K562 (cell line): ENCODE measurements at regions not wholly inside any gene's neighbourhood (a gene's known extent, or its start where the extent isn't known, plus 50 kb on each side); places are given as distances from the start of the nearest gene placed in this dataset.

Experiments used
- EHMT2 ChIP-seq: fragments of 450-650 bp; IDR thresholded peaks from 2 replicates; pipeline ENCODE4 v1.6.1; 2018; ENCODE audit warnings: antibody characterized with exemption
- EP400 ChIP-seq: fragments of 450-650 bp; IDR thresholded peaks from 2 replicates; pipeline ENCODE4 v1.6.1; 2017; ENCODE audit warnings: antibody characterized with exemption, mild to moderate bottlenecking, moderate library complexity
- IRF2 ChIP-seq: sonication (generic); formaldehyde crosslinking; IDR thresholded peaks from 2 replicates; pipeline ENCODE4 v1.8.1; 2022; ENCODE audit warnings: mild to moderate bottlenecking, missing genetic modification reagents
- PCBP1 ChIP-seq: fragments of 200-400 bp; formaldehyde crosslinking; IDR thresholded peaks from 2 replicates; pipeline ENCODE4 v1.6.1; 2018; ENCODE audit warnings: mild to moderate bottlenecking, low read depth, low read length; ENCODE audit not compliant: poor library complexity, severe bottlenecking
- RERE ChIP-seq: sonication (generic); formaldehyde crosslinking; IDR thresholded peaks from 2 replicates; pipeline ENCODE4 v1.8.0; 2023; ENCODE audit warnings: missing genetic modification reagents, mild to moderate bottlenecking, borderline replicate concordance
- RHOXF2B ChIP-seq: fragments of 250-450 bp; sonication (Bioruptor Pico); conservative IDR thresholded peaks from 2 replicates; pipeline ENCODE4 v1.5.1; 2021
- U2AF2 ChIP-seq: fragments of 200-400 bp; formaldehyde crosslinking; optimal IDR thresholded peaks from 2 replicates; pipeline ENCODE3; 2017; ENCODE audit warnings: low read depth, mild to moderate bottlenecking, low read length
- ZNF143 ChIP-seq: sonication (generic); formaldehyde crosslinking; IDR thresholded peaks from 2 replicates; pipeline ENCODE4 v1.9.0; 2022; ENCODE audit warnings: mild to moderate bottlenecking, missing genetic modification reagents
- ZNF212 ChIP-seq: fragments of 450-650 bp; formaldehyde crosslinking; IDR thresholded peaks from 2 replicates; pipeline ENCODE4 v1.4.0; 2020; ENCODE audit warnings: mild to moderate bottlenecking
- ZNF507 ChIP-seq: conservative IDR thresholded peaks from 2 replicates; pipeline ENCODE4 v1.6.1; 2017; ENCODE audit warnings: missing genetic modification characterization, missing compliant biosample characterization
- ZZZ3 ChIP-seq: fragments of 450-650 bp; IDR thresholded peaks from 2 replicates; pipeline ENCODE4 v1.6.1; 2016; ENCODE audit warnings: antibody characterized with exemption, mild to moderate bottlenecking, moderate library complexity
- TF ChIP-seq, protein P1 (sequence below), 2 experiments: fragments of 450-650 bp; IDR thresholded peaks; 2 replicates each; pipeline ENCODE4 v1.6.1; 2018; ENCODE audit warnings: mild to moderate bottlenecking in 2 of 2, low read depth in 1 of 2; ENCODE audit not compliant: partially characterized antibody in 2 of 2
- TF ChIP-seq, protein P2 (sequence below): fragments of 200-400 bp; formaldehyde crosslinking; IDR thresholded peaks from 2 replicates; pipeline ENCODE4 v1.6.1; 2017; ENCODE audit warnings: mild to moderate bottlenecking, low read depth, low read length, moderate library complexity
- TF ChIP-seq, protein P3 (sequence below): fragments of 250-450 bp; sonication (Bioruptor Pico); IDR thresholded peaks from 2 replicates; pipeline ENCODE4 v1.5.0; 2021; ENCODE audit warnings: mild to moderate bottlenecking, borderline replicate concordance

DNA sequence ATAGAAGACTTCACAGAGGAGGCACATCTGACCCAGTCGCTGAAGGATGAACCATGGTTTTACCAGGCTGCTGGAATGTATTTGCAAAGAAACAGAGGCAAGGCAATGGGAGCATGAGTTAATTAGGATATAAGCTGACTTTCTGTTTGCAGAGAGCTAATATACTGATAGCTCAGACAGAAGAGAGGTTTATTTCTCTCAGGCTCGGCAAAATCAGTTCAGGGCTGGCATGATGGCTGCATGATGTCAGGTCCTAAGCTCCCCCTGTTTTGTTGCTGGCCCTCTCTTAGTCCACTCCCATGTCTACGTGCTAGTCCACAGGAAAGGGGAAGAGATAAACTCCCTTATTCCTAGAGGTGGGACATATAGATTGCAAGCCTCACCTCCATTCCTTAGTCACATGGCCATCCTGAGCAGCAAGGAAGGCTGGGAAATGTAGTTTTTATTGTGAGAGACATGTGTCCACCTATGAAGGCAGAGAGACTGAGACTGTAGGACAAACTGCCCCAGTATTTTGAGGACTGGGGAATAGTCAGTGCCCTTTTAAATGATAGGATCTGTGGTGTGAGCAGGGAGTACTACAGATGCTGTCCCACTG lies 224.5 kb downstream of the VRK1 start (continued):
- TF ChIP-seq RERE (no peak), ZNF507 (tag) (no peak), ZNF143 (CRISPR knock-in tag) (peak; percentile 81), U2AF2 (no peak), EP400 (no peak), ZNF212 (CRISPR knock-in tag) (no peak), RHOXF2B (CRISPR knock-in tag) (no peak), PCBP1 (no peak), IRF2 (CRISPR knock-in tag) (no peak), ZZZ3 (no peak), EHMT2 (no peak)
- TF ChIP-seq, protein P1, sequence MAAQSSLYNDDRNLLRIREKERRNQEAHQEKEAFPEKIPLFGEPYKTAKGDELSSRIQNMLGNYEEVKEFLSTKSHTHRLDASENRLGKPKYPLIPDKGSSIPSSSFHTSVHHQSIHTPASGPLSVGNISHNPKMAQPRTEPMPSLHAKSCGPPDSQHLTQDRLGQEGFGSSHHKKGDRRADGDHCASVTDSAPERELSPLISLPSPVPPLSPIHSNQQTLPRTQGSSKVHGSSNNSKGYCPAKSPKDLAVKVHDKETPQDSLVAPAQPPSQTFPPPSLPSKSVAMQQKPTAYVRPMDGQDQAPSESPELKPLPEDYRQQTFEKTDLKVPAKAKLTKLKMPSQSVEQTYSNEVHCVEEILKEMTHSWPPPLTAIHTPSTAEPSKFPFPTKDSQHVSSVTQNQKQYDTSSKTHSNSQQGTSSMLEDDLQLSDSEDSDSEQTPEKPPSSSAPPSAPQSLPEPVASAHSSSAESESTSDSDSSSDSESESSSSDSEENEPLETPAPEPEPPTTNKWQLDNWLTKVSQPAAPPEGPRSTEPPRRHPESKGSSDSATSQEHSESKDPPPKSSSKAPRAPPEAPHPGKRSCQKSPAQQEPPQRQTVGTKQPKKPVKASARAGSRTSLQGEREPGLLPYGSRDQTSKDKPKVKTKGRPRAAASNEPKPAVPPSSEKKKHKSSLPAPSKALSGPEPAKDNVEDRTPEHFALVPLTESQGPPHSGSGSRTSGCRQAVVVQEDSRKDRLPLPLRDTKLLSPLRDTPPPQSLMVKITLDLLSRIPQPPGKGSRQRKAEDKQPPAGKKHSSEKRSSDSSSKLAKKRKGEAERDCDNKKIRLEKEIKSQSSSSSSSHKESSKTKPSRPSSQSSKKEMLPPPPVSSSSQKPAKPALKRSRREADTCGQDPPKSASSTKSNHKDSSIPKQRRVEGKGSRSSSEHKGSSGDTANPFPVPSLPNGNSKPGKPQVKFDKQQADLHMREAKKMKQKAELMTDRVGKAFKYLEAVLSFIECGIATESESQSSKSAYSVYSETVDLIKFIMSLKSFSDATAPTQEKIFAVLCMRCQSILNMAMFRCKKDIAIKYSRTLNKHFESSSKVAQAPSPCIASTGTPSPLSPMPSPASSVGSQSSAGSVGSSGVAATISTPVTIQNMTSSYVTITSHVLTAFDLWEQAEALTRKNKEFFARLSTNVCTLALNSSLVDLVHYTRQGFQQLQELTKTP (IDR thresholded peaks at IDR 0.05; ENCODE audit: low read depth in 1 of 2, partially characterized antibody in 2 of 2), result peak in 1 of 2 experiments; percentile 36
- TF ChIP-seq, protein P2, sequence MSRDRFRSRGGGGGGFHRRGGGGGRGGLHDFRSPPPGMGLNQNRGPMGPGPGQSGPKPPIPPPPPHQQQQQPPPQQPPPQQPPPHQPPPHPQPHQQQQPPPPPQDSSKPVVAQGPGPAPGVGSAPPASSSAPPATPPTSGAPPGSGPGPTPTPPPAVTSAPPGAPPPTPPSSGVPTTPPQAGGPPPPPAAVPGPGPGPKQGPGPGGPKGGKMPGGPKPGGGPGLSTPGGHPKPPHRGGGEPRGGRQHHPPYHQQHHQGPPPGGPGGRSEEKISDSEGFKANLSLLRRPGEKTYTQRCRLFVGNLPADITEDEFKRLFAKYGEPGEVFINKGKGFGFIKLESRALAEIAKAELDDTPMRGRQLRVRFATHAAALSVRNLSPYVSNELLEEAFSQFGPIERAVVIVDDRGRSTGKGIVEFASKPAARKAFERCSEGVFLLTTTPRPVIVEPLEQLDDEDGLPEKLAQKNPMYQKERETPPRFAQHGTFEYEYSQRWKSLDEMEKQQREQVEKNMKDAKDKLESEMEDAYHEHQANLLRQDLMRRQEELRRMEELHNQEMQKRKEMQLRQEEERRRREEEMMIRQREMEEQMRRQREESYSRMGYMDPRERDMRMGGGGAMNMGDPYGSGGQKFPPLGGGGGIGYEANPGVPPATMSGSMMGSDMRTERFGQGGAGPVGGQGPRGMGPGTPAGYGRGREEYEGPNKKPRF, result no peak
- TF ChIP-seq, protein P3, sequence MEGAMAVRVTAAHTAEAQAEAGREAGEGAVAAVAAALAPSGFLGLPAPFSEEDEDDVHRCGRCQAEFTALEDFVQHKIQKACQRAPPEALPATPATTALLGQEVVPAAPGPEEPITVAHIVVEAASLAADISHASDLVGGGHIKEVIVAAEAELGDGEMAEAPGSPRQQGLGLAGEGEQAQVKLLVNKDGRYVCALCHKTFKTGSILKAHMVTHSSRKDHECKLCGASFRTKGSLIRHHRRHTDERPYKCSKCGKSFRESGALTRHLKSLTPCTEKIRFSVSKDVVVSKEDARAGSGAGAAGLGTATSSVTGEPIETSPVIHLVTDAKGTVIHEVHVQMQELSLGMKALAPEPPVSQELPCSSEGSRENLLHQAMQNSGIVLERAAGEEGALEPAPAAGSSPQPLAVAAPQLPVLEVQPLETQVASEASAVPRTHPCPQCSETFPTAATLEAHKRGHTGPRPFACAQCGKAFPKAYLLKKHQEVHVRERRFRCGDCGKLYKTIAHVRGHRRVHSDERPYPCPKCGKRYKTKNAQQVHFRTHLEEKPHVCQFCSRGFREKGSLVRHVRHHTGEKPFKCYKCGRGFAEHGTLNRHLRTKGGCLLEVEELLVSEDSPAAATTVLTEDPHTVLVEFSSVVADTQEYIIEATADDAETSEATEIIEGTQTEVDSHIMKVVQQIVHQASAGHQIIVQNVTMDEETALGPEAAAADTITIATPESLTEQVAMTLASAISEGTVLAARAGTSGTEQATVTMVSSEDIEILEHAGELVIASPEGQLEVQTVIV (CRISPR knock-in tag), result no peak
